Effector memory CD4-positive, alpha-beta T cell (primary cell): ENCODE measurements at regions not wholly inside any gene's neighbourhood (a gene's known extent, or its start where the extent isn't known, plus 50 kb on each side); places are given as distances from the start of the nearest gene placed in this dataset.
"Not testable (repeated sequence)": the region's sequence is repeated elsewhere in the genome, so short reads cannot be mapped to it uniquely, and the experiment has no call there.

Experiments used
- DNase-seq, 3 donors: peaks; one replicate each; pipeline ENCODE4 v3.0.0-alpha.2; 2020
- H3K27ac ChIP-seq: 2 replicates; pipeline ENCODE4 v1.7.0; 2013; ENCODE audit warnings: mild to moderate bottlenecking, low read length, moderate library complexity; ENCODE audit not compliant: insufficient read depth, poor library complexity, severe bottlenecking
- H3K27me3 ChIP-seq: replicated peaks from 2 replicates; pipeline ENCODE4 v1.7.0; 2013; ENCODE audit warnings: mild to moderate bottlenecking, low read length; ENCODE audit not compliant: insufficient read depth, control insufficient read depth, poor library complexity, severe bottlenecking
- H3K36me3 ChIP-seq: 2 replicates; pipeline ENCODE4 v1.7.0; 2013; ENCODE audit warnings: mild to moderate bottlenecking, low read length, moderate library complexity; ENCODE audit not compliant: control insufficient read depth, insufficient read depth
- H3K4me1 ChIP-seq: 2 replicates; pipeline ENCODE4 v1.7.0; 2013; ENCODE audit warnings: low read length, mild to moderate bottlenecking; ENCODE audit not compliant: control insufficient read depth, insufficient read depth, poor library complexity, severe bottlenecking
- H3K4me3 ChIP-seq: 2 replicates; pipeline ENCODE4 v1.7.0; 2013; ENCODE audit warnings: low read length, low read depth, mild to moderate bottlenecking; ENCODE audit not compliant: insufficient read depth, poor library complexity, severe bottlenecking
- H3K9me3 ChIP-seq: 2 replicates; pipeline ENCODE4 v1.7.0; 2013; ENCODE audit warnings: mild to moderate bottlenecking, low read length, moderate library complexity; ENCODE audit not compliant: control insufficient read depth

GRCh38 chr4:164596318-164596878 is 157.5 kb upstream of the SMIM31 start:
- DNase-seq: no peak
- Histone ChIP-seq H3K9me3 (no peaks in the 10 kb centered on the region), H3K36me3 (no peaks in the 10 kb centered on the region), H3K27ac (no peak overlapping the region), H3K4me1 (no peaks in the 10 kb centered on the region), H3K4me3 (no peak overlapping the region), H3K27me3 (no peaks in the 10 kb centered on the region)

- Histone ChIP-seq H3K27ac (no peak overlapping the region), H3K9me3 (no peaks in the 10 kb centered on the region), H3K36me3 (no peaks in the 10 kb centered on the region), H3K27me3 (no peaks in the 10 kb centered on the region), H3K4me1 (no peaks in the 10 kb centered on the region), H3K4me3 (no peak overlapping the region)
- no peak for DNase-seq
Observed at GRCh38 chr4:164596927-164597326, 157.0 kb upstream of the SMIM31 start.

- Histone ChIP-seq H3K4me3 (no peak overlapping the region), H3K36me3 (no peaks in the 10 kb centered on the region), H3K9me3 (no peaks in the 10 kb centered on the region), H3K4me1 (no peaks in the 10 kb centered on the region), H3K27ac (no peak overlapping the region), H3K27me3 (no peaks in the 10 kb centered on the region)
- DNase-seq: no peak
Observed at GRCh38 chr4:164601653-164602052, 152.3 kb upstream of the SMIM31 start.

DNA sequence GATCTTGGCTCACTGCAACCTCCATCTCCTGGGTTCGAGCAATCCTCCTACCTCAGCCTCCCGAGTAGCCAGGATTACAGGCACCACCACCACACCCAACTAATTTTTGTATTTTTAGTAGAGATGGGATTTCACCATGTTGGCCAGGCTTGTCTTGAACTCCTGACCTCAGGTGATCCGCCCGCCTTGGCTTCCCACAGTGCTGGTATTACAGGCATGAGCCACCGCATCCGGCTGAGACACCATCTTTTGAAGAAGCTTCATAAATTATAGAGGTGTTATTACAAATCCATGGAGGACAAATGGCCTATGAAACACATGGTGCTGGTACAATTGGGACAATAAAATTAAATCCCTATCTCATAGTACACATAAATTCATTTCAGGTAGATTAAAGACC is 148.1 kb upstream of the SMIM31 start:
- H3K27me3 ChIP-seq, H3K9me3 ChIP-seq, H3K4me3 ChIP-seq, H3K27ac ChIP-seq, H3K36me3 ChIP-seq, H3K4me1 ChIP-seq, DNase-seq: not testable (repeated sequence)

DNA sequence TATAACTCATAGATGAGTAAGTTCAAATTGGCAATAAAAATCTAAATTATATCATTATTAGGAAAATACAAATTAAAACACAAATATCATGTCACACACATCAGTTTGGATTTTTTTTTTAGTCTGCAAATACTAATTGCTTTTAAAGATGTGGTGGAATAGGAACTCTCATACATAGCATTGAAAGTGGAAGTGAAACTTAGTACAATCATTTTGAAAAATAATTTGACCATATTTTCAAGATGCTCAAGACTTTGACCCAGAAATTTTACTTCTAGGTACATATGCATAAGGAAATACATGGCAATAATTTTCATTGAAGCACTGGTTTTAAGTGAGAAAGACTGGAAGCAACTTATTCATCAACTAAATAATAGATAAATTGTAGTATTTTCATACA is 147.5 kb upstream of the SMIM31 start:
- Histone ChIP-seq H3K36me3 (no peaks in the 10 kb centered on the region), H3K4me3 (no peak overlapping the region), H3K9me3 (no peaks in the 10 kb centered on the region), H3K4me1 (no peaks in the 10 kb centered on the region), H3K27ac (no peak overlapping the region), H3K27me3 (no peaks in the 10 kb centered on the region)
- no peak for DNase-seq

- no peak for DNase-seq
- Histone ChIP-seq H3K4me1 (no peaks in the 10 kb centered on the region), H3K4me3 (no peak overlapping the region)
Observed at GRCh38 chr4:164613256-164613655, 140.7 kb upstream of the SMIM31 start.

DNA sequence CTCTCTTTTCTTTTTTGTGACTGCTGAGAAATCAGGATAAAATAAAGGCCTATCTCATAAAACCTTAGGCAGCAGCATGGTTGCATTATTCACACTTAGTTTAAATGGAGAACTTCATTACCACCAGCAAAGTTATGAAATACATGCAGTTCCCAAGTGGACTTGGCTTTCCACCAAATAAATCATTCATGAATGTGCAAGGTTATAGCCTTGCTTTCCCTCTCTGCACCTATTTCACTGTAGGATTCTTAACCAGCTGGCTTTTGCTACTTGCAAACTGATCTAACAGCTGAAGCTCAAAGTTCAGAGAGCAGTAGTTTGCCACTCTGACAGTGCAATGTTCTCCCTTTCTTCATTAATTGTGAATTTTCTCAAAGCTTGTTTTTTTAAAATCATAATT is 140.1 kb upstream of the SMIM31 start:
- Histone ChIP-seq H3K4me1 (no peaks in the 10 kb centered on the region), H3K4me3 (no peak overlapping the region), H3K9me3 (no peaks in the 10 kb centered on the region), H3K27me3 (no peaks in the 10 kb centered on the region), H3K36me3 (no peaks in the 10 kb centered on the region), H3K27ac (no peak overlapping the region)
- DNase-seq: no peak

More at GRCh38 chr4:164613256-164613655, 140.7 kb upstream of the SMIM31 start:
- Histone ChIP-seq H3K27me3 (no peaks in the 10 kb centered on the region), H3K36me3 (no peaks in the 10 kb centered on the region), H3K9me3 (no peaks in the 10 kb centered on the region), H3K27ac (no peak overlapping the region)

- Histone ChIP-seq H3K4me3 (no peak overlapping the region), H3K27ac (no peak overlapping the region), H3K27me3 (no peaks in the 10 kb centered on the region), H3K9me3 (no peaks in the 10 kb centered on the region), H3K36me3 (no peaks in the 10 kb centered on the region), H3K4me1 (no peaks in the 10 kb centered on the region)
- no peak for DNase-seq
Observed at GRCh38 chr4:164614329-164614728, 139.6 kb upstream of the SMIM31 start.

- Histone ChIP-seq H3K27me3 (no peaks in the 10 kb centered on the region), H3K36me3 (no peaks in the 10 kb centered on the region), H3K4me1 (no peaks in the 10 kb centered on the region), H3K27ac (no peak overlapping the region), H3K4me3 (no peak overlapping the region), H3K9me3 (no peaks in the 10 kb centered on the region)
- DNase-seq: no peak
Observed at GRCh38 chr4:164614999-164615398, 138.9 kb upstream of the SMIM31 start.

- Histone ChIP-seq H3K27me3 (no peaks in the 10 kb centered on the region), H3K27ac (no peak overlapping the region), H3K9me3 (no peaks in the 10 kb centered on the region), H3K36me3 (no peaks in the 10 kb centered on the region), H3K4me1 (no peaks in the 10 kb centered on the region), H3K4me3 (no peak overlapping the region)
- no peak for DNase-seq
Observed at GRCh38 chr4:164615964-164616363, 138.0 kb upstream of the SMIM31 start.

DNA sequence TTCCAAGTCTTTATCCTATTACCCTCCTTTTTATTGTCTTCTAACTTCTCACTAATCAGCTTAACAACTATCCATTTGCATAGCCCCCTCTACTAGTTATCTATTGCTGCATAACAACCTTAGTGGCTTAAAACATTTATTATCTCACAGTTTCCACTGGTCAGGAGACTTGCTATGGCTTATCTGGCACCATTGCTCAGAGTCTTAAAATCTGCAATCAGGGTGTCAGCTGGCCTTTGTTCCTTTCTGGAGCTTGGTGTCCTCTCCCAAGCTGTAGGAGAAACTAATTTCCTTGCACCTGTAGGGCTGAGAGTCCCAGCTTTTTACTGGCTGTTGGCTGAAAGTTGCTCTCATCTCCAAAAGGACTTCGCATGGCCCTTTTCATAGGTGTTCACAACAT is 137.0 kb upstream of the SMIM31 start:
- no peak for DNase-seq
- Histone ChIP-seq H3K36me3 (no peaks in the 10 kb centered on the region), H3K27ac (no peak overlapping the region), H3K4me1 (no peaks in the 10 kb centered on the region), H3K9me3 (no peaks in the 10 kb centered on the region), H3K27me3 (no peaks in the 10 kb centered on the region), H3K4me3 (no peak overlapping the region)
